Lower leg skin (tissue), 3 donors: ENCODE measurements at regions not wholly inside any gene's neighbourhood (a gene's known extent, or its start where the extent isn't known, plus 50 kb on each side); places are given as distances from the start of the nearest gene placed in this dataset.

Experiments used
- POLR2A ChIP-seq, 2 donors: fragments of 450-650 bp; IDR thresholded peaks; one replicate each; pipeline ENCODE4 v1.6.1; 2016 to 2017; ENCODE audit warnings: antibody characterized with exemption in 2 of 2, mild to moderate bottlenecking in 1 of 2, moderate library complexity in 1 of 2
- TF ChIP-seq, protein P1 (sequence below), 3 donors: fragments of 450-650 bp; IDR thresholded peaks; one replicate each; pipeline ENCODE4 v1.5.1; 2016; ENCODE audit warnings: antibody characterized with exemption in 3 of 3, mild to moderate bottlenecking in 3 of 3, moderate library complexity in 2 of 3

DNA sequence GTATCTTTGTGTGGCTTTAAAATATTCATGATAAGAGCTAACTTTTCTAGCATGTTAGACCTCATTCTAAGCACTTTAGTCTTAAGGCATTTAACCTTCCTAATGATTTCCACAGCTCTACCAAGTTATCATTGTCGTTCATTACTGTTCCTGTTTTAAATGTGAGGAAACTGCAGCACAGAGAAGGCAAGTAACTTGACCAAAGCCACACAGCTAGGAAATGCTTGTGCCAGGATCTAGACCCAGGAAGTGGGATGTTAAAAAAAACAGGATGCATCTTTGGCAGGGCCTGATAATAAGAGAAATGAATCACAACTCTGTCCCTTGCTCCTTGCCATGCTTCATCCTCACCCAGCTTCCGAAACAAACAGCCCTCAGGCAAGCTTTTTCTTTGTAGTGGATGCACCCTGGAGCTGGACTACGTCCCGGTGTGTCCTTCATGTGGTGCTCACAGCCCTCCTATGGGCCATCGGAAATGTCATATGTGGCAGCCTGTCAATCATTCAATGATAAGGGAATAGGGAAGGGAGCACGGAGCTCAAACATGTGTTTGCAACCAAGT is 196.9 kb upstream of the RREB1 start:
- no peak for TF ChIP-seq POLR2A (IDR thresholded peaks at IDR 0.05)
- TF ChIP-seq, protein P1, sequence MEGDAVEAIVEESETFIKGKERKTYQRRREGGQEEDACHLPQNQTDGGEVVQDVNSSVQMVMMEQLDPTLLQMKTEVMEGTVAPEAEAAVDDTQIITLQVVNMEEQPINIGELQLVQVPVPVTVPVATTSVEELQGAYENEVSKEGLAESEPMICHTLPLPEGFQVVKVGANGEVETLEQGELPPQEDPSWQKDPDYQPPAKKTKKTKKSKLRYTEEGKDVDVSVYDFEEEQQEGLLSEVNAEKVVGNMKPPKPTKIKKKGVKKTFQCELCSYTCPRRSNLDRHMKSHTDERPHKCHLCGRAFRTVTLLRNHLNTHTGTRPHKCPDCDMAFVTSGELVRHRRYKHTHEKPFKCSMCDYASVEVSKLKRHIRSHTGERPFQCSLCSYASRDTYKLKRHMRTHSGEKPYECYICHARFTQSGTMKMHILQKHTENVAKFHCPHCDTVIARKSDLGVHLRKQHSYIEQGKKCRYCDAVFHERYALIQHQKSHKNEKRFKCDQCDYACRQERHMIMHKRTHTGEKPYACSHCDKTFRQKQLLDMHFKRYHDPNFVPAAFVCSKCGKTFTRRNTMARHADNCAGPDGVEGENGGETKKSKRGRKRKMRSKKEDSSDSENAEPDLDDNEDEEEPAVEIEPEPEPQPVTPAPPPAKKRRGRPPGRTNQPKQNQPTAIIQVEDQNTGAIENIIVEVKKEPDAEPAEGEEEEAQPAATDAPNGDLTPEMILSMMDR (IDR thresholded peaks at IDR 0.05) = no peak
